Activated gamma-delta T cell treated with anti-CD3 and anti-CD28 coated beads, Interleukin-2, amount 50 U/mL, for 16 hours (primary cell): ENCODE measurements at regions not wholly inside any gene's neighbourhood (a gene's known extent, or its start where the extent isn't known, plus 50 kb on each side); places are given as distances from the start of the nearest gene placed in this dataset.
"Not testable (repeated sequence)": the region's sequence is repeated elsewhere in the genome, so short reads cannot be mapped to it uniquely, and the experiment has no call there.

Source experiments
- DNase-seq: peaks from one replicate; pipeline ENCODE4 v3.0.0-alpha.2; 2020; ENCODE audit warnings: low read depth

DNA sequence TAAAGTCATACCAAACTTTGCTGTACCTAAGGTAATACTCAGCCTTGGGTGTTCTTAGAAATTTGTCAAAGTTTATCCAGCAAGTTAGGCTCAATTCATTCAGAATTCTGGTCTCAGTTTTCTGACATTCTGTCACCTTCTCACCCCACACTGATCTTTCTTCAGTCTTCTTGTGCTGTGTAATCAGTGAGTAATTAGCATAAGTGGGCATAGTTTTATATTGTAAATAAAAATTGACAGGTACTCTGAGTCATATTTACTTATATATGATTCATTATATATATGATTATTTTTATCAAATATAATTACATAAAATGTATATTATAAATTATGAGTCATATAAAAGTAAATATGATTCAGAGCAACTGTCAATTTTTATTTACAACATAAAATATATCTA is 170.9 kb upstream of the MAGI2 start:
- no peak for DNase-seq

DNA sequence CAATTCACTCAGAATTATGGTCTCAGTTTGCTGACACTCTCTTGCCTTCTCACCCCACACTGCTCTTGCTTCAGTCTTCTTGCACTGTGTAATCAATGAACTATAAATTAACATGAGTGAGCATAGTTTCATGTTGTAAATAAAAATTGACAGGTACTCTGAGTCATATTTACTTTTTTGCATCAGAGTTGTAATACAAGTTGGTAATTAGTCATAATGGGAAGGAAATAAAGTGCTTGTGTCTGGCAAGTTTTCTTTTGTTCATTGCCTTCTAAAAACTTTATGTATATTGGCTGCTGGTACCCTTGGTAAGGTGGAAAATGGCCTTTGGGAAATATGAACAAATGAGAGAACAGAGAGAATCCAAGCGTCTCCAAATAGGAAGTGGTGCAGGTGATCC is 169.3 kb upstream of the MAGI2 start:
- no peak for DNase-seq

DNA sequence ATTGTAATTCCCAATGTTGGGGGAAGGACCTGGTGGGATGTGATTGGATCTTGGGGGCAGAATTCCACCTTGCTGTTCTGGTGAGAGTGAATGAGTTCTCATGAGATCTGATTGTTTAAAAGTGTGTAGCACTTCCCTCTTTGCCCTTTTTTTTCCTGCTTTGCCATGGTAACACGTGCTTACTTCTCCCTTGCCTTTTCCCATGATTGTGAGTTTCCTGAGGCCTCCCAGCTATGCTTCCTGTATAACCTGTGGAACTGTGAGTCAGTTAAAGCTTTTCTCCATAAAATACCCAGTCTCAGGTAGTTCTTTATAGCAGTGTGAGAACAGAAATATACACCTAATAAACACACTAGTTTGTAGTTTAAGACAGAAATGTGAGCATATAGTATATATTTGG is 166.8 kb upstream of the MAGI2 start:
- DNase-seq, result no peak

DNA sequence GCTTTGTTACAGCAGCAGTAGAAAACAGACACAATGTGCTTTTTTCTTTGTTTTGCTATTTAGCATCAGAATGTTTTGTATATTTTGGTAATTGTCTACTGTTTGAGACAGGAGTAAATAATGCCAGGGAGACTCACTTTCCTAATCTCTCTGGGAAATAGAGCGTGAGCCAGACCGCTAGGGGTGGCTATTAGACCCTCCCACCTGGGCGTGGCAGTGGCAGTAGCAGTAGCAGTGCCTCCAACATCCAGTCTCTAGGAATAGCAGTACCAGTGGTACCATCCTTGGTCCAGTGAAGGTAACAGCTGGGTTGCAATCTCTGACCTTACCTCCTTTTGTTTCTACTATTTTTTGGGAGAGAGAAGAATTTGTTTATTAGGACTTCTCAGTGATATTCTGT is 165.7 kb upstream of the MAGI2 start:
- DNase-seq, result no peak

DNA sequence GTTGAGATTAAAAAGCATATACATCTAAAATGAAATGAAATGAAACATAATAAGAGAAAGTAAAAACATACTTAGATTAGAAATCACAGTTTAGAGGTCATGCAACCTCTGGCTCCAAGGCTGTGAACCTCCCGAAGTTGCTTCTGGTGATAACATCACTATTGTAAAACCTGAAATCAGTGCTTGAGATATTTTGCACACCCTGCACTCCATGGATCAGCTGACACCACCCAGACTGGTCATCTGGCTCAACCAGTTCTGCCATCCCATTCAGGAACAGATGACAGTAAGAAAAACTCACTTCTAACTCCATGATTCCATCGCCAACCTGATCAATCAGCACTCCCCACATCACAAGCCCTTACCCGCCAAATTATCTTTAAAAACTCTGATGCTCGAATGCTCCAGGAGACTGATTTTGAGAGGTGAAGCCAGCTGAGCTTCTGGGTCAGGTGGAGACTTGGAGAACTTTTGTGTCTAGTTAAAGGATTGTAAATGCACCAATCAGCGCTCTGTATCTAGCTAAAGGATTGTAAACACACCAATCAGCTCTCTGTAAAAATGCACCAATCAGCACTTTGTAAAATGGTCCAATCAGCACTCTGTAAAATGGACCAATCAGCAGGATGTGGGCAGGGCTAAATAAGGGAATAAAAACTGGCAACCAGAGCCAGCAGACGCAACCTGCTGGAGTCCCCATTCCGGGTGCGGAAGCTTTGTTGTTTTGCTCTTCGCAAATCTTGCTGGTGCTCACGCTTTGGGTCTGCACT is 162.6 kb upstream of the MAGI2 start:
- no peak for DNase-seq

DNA sequence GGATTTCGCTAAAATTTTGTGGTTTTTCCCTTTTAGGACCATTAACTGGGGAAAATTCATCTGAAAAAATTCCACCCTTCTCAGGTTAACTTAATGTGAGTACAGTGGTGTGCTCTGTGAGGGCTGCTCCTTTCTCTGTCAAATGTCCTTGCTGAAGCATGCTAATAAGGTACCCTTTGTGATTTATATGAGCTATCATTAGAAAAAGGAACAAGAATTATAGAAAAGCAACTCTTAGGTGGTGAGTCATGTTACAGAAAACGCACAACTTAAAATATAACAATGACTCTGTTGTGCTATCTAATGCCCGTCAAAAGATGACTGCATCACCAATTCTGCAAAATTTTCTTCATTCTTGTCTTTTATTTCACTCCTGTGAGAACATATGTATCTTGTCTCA is 162.0 kb upstream of the MAGI2 start:
- DNase-seq, result no peak

DNA sequence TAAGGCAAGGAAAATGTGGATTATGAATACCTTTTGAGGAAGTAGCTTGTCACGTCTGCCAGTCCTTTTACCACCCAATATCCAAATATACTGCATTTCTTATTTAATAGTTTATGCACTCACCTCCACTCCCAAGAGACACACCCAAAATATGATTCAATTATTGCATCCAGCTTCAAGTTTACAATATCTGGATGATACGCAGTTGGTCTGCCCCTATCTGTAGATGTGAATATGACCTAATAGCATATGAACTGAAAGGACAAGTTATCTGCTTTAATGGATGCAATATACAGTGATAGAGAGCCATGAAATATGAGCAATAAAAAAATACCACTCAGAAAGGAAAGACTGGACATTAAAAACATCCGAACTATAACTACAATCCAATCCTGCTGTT is 159.4 kb upstream of the MAGI2 start:
- no peak for DNase-seq

DNA sequence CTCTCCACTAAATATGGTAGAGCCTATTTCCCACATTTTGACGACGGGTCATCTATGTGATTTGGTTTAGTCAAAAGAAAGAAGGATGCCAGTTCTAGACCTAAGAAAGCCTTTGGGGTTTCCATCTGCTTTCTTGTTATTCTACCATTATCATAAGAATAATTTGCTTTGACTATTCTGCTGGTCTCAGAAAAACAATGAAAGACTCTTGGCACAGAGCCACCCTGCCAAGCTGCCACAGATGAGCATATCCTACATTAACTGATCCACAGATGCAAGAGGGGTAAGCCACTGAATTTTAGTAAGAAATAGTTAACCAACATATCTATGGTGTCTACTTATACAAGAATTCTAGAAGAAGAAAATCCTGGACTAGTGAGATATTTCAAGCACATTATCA is 158.6 kb upstream of the MAGI2 start:
- DNase-seq, result no peak

DNA sequence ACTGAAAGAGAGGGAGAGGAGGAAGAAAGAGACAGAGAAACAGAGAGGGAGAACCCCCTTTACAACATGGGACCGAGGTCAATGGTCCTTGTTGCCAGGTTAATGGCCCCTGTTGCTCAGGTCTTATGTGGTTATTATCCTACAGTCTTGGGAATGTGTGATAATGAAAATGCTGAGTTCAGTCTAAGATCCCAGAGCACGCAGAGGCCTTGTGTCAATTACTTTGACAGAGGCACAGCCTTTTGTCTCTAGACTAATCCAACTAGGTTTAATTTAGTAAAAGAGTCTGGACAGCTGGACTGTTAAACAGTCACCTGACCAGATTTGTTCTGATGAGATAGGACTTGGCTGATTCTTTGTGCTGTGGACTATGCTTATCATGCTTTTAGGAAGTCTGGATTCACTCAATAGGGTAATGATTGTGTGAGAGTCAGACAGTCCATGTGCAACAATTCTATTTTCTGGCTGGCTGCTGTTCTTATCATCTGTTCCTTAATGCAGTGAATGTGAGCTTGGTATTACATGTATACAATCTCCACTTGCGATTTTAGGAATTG is 157.4 kb upstream of the MAGI2 start:
- no peak for DNase-seq

DNA sequence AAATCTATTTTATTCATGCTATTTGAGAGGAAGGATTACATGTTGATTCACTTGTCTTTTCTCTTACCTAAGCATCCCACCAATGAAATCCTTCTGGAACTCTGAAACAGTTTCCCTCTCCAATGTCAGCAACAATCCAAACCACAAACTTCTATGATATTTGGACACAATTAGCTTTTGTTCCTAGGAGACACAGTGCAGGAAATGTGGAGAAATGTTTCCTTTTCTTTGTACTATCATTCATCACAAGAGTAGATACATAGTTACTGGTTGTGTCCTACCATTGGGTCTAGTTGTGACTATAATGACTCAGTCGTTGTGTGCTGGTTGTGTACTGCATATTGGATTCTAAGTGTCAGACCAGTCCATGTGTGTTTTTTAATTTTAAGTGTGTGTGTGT is 156.8 kb upstream of the MAGI2 start:
- DNase-seq, result no peak

DNA sequence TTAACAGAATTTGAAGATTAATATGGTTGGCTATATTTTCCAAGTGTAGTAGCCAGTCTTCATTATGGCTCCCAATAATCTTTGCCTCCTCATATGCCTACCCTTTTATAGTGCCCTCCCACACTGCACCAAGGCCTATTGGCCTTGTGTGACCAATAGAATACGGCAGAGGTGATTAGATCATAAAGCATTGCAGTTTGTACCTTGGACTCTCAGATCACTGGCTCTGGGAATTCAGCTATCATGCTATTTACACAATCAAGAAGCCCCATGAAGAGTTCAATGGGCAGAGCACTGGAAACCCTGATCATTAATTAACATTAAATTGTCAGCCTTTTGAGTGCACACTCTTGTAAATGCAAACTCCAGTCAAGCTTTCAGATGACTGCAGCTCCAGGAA is 154.5 kb upstream of the MAGI2 start:
- no peak for DNase-seq

DNA sequence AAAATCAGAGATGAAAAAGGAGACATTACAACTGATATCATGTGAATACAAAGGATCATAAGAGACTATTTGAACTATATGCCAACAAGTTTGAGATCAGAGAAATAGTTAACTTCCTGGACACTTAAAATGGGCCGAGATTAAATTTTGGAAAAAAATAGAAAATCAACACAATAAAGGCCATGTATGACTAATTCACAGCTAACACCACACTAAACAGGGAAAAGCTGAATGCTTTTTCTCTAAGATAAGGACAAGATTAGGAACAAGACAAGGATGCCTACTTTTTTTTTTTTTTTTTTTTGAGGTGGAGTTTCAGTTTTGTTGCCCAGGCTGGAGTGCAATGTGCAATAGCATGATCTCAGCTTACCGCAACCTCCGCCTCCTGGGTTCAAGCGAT is 151.4 kb upstream of the MAGI2 start:
- no peak for DNase-seq

DNA sequence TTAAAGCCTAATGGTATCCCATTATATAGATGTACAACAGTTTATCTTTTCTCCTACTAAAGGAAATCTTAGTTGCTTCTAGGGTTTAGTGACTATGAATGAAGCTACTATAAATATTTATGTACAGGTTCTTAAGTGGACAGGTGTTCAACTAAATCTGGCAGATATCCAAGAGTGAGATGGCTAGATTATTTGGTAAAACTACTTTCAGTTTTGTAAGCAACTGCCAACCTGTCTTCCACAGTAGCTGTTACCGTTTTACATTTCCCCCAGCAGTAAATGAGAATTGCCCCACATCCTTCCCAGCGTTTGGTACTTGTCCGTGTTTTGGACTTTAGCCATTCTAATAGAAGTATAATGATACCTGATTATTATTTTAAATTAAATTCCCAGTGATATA is 144.9 kb upstream of the MAGI2 start:
- DNase-seq, result no peak

DNA sequence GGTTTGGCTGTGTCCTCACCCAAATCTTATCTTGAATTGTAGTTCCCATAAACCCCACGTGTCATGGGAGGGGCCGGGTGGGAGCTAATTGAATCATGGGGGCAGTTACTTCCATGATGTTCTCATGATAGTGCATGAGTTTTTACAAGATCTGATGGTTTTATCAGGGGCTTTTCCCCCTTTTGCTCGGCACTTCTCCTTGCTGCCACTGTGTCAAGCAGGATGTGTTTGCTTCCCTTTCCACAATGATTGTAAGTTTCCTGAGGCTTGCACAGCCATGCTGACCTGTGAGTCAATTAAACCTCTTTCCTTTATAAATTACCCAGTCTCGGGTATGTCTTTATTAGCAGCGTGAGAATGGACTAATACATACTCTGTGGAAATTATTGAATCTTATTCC is 141.2 kb upstream of the MAGI2 start:
- DNase-seq, result not testable (repeated sequence)

DNA sequence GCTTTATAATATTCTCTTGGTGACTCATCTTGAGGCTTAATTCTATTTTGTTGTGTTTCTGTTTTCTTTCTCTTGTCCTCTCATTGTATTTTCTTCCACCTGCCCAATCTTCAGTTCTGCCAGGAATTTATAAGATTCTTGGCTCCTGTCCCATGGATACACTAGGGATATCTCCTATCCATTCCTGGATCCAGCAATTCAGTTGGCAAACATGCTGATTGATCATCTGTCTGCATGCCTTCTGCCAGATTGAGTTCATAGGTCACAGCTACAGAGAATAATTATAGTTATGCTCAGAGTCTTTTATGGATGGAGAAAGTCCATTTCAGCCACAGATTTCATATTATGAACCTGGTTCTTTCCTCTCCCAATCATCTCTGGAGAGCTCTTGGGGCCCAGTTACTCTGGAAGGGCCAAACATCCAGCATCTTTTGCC is 140.4 kb upstream of the MAGI2 start:
- DNase-seq, result no peak

DNA sequence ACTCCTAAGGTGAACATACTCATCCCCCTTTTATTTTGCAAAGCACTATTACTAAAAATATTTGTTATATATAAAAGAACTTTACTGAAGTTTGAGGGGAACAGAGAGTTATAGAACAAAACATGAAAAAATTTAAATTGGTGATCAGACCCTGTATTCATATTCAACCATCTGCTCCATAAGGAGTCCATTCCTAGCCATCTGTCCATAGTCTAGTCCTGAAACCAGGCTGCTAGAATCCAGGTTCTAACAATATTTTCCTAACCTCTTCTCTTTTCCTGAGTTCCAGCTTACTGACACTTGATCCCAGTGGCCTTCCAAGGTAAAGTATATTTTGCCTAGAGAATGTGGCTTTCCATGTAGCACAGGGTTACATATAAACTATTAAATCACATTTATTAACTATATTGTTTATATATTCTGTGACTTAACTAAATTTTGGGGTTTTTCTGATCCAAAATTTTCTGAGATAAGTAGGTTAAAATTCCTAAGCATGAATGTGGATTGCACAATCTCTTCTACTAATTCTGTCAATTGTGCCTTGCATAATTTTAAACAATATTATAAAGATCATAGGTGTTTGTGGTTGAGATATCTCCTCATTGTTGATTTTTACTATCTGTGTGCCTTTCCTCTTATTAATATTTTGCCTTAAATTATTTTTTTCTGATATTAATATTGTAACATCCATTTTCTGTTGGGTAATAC is 137.6 kb upstream of the MAGI2 start:
- no peak for DNase-seq

DNA sequence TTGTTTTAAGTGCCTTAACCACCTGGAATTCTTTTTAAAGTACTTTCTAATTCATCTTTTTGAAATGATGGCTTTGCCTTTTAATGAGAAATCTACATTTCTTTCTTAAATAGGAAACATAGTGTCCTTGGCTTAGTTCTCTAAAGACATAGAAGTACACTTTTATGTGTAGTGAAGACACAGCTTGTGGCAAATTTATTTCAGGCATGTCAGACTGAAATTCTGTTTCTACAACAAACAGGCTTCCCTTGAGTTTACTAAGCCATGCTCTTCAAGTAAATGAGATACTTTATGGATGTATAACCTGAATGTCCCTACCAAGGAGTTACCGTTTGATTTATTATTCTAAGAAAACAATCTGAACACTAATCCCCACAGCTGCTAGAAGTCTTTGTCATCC is 136.9 kb upstream of the MAGI2 start:
- DNase-seq, result no peak

DNA sequence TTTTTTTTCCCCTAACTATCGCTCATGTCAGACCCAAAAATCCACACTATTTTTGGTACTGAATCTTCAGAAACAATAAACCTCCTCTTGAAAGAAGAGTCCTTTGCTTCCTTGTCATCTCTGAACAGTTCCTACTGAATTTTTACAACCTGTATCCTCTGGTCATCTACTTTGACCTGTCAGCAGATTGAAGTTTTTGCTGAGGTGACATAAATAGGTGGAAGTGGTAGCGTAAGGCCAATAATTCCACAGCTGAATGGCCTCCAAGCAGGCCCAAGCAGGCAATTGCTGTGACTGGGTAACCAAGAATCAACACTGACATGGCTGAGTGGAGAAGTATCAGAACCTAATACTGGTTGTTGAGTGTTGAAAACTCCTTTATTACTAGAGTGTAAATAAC is 117.4 kb upstream of the MAGI2 start:
- no peak for DNase-seq

DNA sequence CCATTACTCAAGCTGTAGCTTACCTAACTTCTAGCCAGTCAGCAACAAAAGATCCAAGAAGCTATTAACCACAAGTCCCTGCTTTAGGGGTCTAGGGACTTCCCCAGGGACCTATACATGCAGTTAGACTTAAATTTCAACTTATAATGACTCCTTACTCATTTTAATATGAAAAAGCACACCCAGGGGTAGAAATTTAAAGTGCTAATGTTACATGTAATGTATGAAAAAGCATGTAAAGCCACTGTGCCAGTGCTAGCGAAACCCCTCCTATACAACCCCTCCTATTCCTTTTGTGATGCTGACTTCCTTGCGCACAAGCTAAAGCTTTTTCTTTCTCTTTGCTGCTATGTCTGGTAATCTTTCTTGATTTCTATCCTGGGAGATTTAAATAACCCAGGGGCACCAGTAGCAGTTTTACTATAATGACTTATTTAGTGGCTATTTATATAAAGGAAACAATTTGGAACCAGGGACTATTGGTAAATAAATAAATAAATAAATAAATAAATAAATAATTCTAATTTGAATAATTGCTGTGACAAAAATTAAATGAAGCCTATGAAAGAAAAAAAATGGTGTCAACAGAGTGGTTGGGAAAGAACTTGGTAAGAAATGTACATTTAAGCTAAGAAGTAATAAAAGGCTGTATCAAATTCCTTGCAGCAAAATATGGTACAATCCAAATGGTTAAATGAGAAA is 110.5 kb upstream of the MAGI2 start:
- no peak for DNase-seq

DNA sequence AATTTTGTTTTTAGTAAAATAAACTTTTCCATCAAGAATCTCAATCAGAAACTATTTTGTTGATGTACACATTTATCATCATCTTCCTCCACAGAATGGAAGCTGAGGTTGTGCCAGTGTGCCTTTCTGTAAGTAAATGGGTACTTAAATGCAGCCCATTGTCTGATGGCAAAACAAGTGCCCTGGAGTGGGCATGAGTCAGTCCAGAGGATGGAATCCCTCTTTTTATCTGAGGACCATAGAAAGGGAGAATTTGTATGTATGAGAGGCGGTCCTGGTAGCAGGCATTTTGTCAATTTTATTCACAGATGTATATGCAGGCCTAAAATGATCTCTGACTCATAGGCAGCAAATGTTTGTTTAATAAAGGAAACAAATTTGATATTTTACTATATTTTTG is 102.1 kb upstream of the MAGI2 start:
- DNase-seq, result no peak

DNA sequence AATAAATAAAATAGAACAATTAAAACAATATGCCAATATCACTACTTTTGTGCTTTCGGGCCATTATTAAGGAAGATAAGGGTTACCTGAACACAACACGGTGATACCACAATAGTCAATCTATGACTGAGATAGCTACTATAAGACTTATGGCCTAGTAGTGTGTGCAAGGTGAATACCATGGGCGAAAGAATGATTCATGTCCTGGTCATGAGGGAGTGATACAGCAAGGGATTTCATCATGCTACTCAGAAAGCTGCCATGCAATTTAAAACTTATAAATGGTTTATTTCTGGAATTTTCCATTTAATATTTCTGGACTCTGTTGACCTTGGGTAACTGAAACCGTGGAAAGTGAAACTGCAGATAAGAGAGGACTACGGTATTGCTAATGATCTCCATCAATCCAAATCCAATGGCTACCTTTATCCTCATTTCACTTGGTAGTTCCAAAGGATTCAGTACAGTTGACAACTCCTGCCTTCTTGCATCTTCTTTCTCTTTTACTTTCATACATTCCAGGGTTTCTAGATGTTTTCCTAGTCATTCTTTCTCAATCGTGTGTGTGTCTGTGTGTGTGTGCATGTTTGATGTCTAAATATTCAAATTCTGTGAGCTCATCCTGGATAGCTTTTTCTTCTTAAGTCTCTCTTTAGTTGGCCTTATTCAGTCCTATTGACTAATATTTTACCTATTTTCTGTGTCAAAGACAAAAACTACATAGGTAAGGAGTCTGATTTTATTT is 100.5 kb upstream of the MAGI2 start:
- no peak for DNase-seq

DNA sequence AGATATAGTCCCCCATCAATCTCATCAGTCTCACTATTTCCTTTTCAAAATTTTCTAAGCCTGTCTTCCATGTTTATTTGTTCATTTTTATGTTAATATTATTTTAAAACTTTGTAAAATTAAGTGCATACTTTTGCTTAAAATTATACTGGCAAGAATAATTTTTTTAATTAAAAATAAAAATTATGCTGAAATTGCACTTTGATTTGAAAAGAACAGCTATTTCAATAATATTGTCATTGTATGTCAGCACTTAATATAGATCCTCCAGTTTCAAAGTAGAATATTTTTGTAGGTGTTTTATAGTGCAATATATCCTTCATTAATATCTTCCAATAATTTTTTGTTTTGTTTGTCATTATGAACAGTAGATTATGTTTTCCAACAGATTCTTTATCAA is 99.0 kb upstream of the MAGI2 start:
- DNase-seq, result no peak
